ENCODE measurements at regions not wholly inside any gene's neighbourhood (a gene's known extent, or its start where the extent isn't known, plus 50 kb on each side); places are given as distances from the start of the nearest gene placed in this dataset.
A peak's percentile ranks its signal among the peaks of the same experiment; 100 is the strongest.

DNA sequence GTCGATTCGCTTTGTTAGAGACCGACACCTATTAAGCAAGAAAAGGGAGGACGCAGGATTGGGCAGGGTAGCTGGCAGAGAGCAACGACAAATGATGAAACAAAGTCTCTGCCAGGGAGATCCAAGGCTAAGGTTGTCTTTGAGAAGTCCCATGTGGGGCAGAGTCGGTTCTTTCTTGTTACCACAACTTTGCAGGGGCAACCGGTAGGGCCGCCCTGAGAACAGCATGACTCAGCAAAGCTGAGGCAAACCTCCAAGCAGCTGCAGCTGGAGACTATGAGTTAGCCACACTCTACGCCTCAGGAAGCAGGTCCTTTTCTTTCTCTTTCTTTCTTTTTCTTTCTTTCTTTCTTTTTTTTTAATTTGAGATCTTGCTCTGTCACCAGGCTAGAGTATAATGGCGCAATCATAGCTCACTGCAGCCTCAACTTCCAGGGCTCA lies 452.3 kb upstream of the ID2 start:
- WGBS, result 80% methylated on average over 10 of the region's 10 CpGs
- Histone ChIP-seq H3K27me3 (ENCODE audit: control insufficient read depth in 4 of 4, insufficient read depth in 4 of 4, low read length in 3 of 4) (no peaks in the 10 kb centered on the region), H3K27ac (ENCODE audit: low read depth in 1 of 2, low read length in 2 of 2) (no peak overlapping the region), H3K36me3 (ENCODE audit: control insufficient read depth in 4 of 4, insufficient read depth in 3 of 4, low read depth in 1 of 4, low read length in 3 of 4) (no peaks in the 10 kb centered on the region), H3K4me1 (ENCODE audit: control insufficient read depth in 4 of 4, insufficient read depth in 4 of 4, low read length in 3 of 4) (no peaks in the 10 kb centered on the region), H3K9me3 (ENCODE audit: control insufficient read depth in 4 of 4, low read length in 3 of 4) (no peaks in the 10 kb centered on the region), H3K9ac (ENCODE audit: low read depth in 1 of 2, low read length in 2 of 2) (no peak overlapping the region), H3K4me3 (ENCODE audit: low read depth in 1 of 3, low read length in 3 of 3) (no peak overlapping the region)
- TF ChIP-seq GABPA (IDR thresholded peaks at IDR 0.05 in 1 of 2, conservative IDR thresholded peaks at IDR 0.05 in 1 of 2) (no peak), NR2F2 (IDR thresholded peaks at IDR 0.05) (no peak), RXRA (IDR thresholded peaks at IDR 0.05) (no peak), TAF1 (conservative IDR thresholded peaks at IDR 0.05) (no peak), JUND (IDR thresholded peaks at IDR 0.05) (no peak), FOXA1 (IDR thresholded peaks at IDR 0.05) (no peak), HNF4G (IDR thresholded peaks at IDR 0.05) (no peak), RAD21 (IDR thresholded peaks at IDR 0.05) (no peak), YY1 (IDR thresholded peaks at IDR 0.05) (no peak)
- TF ChIP-seq, protein P1, sequence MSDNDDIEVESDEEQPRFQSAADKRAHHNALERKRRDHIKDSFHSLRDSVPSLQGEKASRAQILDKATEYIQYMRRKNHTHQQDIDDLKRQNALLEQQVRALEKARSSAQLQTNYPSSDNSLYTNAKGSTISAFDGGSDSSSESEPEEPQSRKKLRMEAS (IDR thresholded peaks at IDR 0.05), result no peak
- TF ChIP-seq, protein P2, sequence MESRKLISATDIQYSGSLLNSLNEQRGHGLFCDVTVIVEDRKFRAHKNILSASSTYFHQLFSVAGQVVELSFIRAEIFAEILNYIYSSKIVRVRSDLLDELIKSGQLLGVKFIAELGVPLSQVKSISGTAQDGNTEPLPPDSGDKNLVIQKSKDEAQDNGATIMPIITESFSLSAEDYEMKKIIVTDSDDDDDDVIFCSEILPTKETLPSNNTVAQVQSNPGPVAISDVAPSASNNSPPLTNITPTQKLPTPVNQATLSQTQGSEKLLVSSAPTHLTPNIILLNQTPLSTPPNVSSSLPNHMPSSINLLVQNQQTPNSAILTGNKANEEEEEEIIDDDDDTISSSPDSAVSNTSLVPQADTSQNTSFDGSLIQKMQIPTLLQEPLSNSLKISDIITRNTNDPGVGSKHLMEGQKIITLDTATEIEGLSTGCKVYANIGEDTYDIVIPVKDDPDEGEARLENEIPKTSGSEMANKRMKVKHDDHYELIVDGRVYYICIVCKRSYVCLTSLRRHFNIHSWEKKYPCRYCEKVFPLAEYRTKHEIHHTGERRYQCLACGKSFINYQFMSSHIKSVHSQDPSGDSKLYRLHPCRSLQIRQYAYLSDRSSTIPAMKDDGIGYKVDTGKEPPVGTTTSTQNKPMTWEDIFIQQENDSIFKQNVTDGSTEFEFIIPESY (IDR thresholded peaks at IDR 0.05), result no peak
- TF ChIP-seq, protein P3, sequence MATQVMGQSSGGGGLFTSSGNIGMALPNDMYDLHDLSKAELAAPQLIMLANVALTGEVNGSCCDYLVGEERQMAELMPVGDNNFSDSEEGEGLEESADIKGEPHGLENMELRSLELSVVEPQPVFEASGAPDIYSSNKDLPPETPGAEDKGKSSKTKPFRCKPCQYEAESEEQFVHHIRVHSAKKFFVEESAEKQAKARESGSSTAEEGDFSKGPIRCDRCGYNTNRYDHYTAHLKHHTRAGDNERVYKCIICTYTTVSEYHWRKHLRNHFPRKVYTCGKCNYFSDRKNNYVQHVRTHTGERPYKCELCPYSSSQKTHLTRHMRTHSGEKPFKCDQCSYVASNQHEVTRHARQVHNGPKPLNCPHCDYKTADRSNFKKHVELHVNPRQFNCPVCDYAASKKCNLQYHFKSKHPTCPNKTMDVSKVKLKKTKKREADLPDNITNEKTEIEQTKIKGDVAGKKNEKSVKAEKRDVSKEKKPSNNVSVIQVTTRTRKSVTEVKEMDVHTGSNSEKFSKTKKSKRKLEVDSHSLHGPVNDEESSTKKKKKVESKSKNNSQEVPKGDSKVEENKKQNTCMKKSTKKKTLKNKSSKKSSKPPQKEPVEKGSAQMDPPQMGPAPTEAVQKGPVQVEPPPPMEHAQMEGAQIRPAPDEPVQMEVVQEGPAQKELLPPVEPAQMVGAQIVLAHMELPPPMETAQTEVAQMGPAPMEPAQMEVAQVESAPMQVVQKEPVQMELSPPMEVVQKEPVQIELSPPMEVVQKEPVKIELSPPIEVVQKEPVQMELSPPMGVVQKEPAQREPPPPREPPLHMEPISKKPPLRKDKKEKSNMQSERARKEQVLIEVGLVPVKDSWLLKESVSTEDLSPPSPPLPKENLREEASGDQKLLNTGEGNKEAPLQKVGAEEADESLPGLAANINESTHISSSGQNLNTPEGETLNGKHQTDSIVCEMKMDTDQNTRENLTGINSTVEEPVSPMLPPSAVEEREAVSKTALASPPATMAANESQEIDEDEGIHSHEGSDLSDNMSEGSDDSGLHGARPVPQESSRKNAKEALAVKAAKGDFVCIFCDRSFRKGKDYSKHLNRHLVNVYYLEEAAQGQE (IDR thresholded peaks at IDR 0.05), result no peak
- peak; percentile 59 for DNase-seq (ENCODE audit: low spot score)

DNA sequence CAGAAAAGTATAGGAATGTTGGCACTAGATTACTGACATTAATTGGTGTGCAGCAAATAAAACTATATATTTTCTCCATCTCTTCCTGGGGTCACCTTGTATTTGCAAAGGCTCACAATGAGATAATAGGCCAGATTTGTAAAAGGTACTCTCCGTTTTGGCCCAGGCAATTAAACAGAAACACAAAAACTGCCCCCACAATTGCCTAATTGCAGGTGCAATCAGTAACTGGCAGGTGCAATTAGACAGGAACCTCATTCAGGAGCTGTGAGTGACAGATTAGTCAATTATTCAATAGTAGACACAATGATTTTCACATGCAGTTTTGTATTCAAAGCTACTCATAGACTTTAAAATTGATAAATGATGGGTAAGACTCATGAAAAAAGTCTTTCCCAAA lies 451.4 kb upstream of the ID2 start:
- no peak for DNase-seq (ENCODE audit: low spot score)
- Histone ChIP-seq H3K9me3 (ENCODE audit: control insufficient read depth in 4 of 4, low read length in 3 of 4) (no peaks in the 10 kb centered on the region), H3K4me1 (ENCODE audit: control insufficient read depth in 4 of 4, insufficient read depth in 4 of 4, low read length in 3 of 4) (no peaks in the 10 kb centered on the region), H3K27ac (ENCODE audit: low read depth in 1 of 2, low read length in 2 of 2) (no peak overlapping the region), H3K9ac (ENCODE audit: low read depth in 1 of 2, low read length in 2 of 2) (no peak overlapping the region), H3K4me3 (ENCODE audit: low read depth in 1 of 3, low read length in 3 of 3) (no peak overlapping the region), H3K27me3 (ENCODE audit: control insufficient read depth in 4 of 4, insufficient read depth in 4 of 4, low read length in 3 of 4) (no peaks in the 10 kb centered on the region), H3K36me3 (ENCODE audit: control insufficient read depth in 4 of 4, insufficient read depth in 3 of 4, low read depth in 1 of 4, low read length in 3 of 4) (no peaks in the 10 kb centered on the region)
- 91% methylated on average over 1 of the region's 1 CpG for WGBS
- TF ChIP-seq, protein P4, sequence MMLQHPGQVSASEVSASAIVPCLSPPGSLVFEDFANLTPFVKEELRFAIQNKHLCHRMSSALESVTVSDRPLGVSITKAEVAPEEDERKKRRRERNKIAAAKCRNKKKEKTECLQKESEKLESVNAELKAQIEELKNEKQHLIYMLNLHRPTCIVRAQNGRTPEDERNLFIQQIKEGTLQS (IDR thresholded peaks at IDR 0.05), result no peak
- TF ChIP-seq, protein P3 (IDR thresholded peaks at IDR 0.05), result no peak
- no peak for TF ChIP-seq RXRA (IDR thresholded peaks at IDR 0.05)
- no peak for TF ChIP-seq JUND (IDR thresholded peaks at IDR 0.05)
- TF ChIP-seq FOXA2 (IDR thresholded peaks at IDR 0.05), result no peak
- TF ChIP-seq YY1 (IDR thresholded peaks at IDR 0.05), result no peak
- TF ChIP-seq, protein P1 (IDR thresholded peaks at IDR 0.05), result no peak
- TF ChIP-seq GABPA (IDR thresholded peaks at IDR 0.05 in 1 of 2, conservative IDR thresholded peaks at IDR 0.05 in 1 of 2), result no peak
- TF ChIP-seq HNF4G (IDR thresholded peaks at IDR 0.05), result no peak
- no peak for TF ChIP-seq RAD21 (IDR thresholded peaks at IDR 0.05)
- TF ChIP-seq SP1 (IDR thresholded peaks at IDR 0.05), result no peak
- TF ChIP-seq NR2F2 (IDR thresholded peaks at IDR 0.05), result no peak
- TF ChIP-seq, protein P5, sequence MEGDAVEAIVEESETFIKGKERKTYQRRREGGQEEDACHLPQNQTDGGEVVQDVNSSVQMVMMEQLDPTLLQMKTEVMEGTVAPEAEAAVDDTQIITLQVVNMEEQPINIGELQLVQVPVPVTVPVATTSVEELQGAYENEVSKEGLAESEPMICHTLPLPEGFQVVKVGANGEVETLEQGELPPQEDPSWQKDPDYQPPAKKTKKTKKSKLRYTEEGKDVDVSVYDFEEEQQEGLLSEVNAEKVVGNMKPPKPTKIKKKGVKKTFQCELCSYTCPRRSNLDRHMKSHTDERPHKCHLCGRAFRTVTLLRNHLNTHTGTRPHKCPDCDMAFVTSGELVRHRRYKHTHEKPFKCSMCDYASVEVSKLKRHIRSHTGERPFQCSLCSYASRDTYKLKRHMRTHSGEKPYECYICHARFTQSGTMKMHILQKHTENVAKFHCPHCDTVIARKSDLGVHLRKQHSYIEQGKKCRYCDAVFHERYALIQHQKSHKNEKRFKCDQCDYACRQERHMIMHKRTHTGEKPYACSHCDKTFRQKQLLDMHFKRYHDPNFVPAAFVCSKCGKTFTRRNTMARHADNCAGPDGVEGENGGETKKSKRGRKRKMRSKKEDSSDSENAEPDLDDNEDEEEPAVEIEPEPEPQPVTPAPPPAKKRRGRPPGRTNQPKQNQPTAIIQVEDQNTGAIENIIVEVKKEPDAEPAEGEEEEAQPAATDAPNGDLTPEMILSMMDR (IDR thresholded peaks at IDR 0.05; ENCODE audit: low read depth, low read length, missing input control), result no peak
